Neutrophil (primary cell): ENCODE measurements at regions not wholly inside any gene's neighbourhood (a gene's known extent, or its start where the extent isn't known, plus 50 kb on each side); places are given as distances from the start of the nearest gene placed in this dataset.

ENCODE experiments used
- H3K27ac ChIP-seq: fragments of 200-600 bp; sonication (generic); 2 replicates; pipeline ENCODE4 v1.5.1; 2016; ENCODE audit warnings: mild to moderate bottlenecking, moderate library complexity
- H3K27me3 ChIP-seq: fragments of 200-600 bp; sonication (generic); 2 replicates; pipeline ENCODE4 v1.6.0; 2016; ENCODE audit warnings: mild to moderate bottlenecking
- H3K36me3 ChIP-seq: fragments of 200-600 bp; sonication (generic); 2 replicates; pipeline ENCODE4 v1.5.1; 2017
- H3K4me1 ChIP-seq, 2 experiments: fragments of 200-600 bp in 1 of 2; sonication (generic) in 1 of 2; 1 replicate in 1 of 2; 2 replicates in 1 of 2; pipeline versions ENCODE4 v1.5.1 to v1.6.1; 2013 to 2016; ENCODE audit warnings: low read depth in 1 of 2, low read length in 1 of 2, mild to moderate bottlenecking in 1 of 2, moderate library complexity in 1 of 2; ENCODE audit not compliant: control insufficient read depth in 1 of 2, insufficient read depth in 1 of 2
- H3K4me3 ChIP-seq, 2 experiments: fragments of 200-600 bp in 1 of 2; sonication (generic) in 1 of 2; 1 replicate in 1 of 2; 2 replicates in 1 of 2; pipeline ENCODE4 v1.5.1; 2013 to 2016; ENCODE audit warnings: low read depth in 1 of 2, low read length in 1 of 2, mild to moderate bottlenecking in 1 of 2, moderate library complexity in 1 of 2
- H3K9me3 ChIP-seq: fragments of 200-600 bp; sonication (generic); 2 replicates; pipeline ENCODE4 v1.5.1; 2016
- TF ChIP-seq, protein P1 (sequence below): fragments of 200-600 bp; sonication (generic); IDR thresholded peaks from 2 replicates; pipeline ENCODE4 v1.5.1; 2016; ENCODE audit warnings: antibody characterized with exemption

DNA sequence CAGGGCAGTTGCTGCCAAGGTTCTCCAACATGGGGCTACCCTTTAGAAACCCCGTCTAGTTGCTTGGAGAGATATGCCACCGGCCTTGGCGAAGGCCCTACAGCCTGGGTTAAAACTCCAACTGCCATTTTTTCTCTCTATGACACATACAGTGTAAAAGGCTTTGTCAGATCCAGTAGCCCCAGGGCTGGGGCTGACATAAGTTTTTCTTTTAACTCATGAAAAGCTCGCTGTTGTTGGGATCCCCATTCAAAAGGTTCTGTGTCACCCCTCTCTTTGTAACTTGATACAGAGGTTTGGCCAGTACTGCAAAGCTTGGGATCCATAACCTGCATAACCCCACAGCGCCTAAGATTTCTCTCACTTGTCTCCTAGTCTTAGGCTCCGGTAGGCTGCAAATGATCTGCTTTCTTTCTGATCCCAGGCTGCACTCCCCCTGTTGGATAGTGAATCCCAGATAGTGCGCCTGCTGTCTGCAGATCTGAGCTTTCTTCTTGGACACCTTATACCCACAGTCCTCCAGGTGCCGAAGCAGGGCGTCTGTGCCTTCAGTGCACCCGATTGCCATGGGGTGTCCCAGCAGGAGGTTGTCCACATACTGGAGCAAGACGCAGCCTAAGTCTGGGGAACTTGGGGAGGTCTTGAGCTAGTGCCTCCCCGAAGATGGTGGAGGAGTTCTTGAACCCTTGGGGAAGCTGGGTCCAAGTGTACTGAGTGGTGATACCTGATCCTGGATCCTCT lies 406.2 kb downstream of the TGFB2 start:
- Histone ChIP-seq H3K4me1 (no peaks in the 10 kb centered on the region), H3K9me3 (no peaks in the 10 kb centered on the region), H3K27ac (no peak overlapping the region), H3K4me3 (no peak overlapping the region), H3K27me3 (no peaks in the 10 kb centered on the region), H3K36me3 (no peaks in the 10 kb centered on the region)
- TF ChIP-seq, protein P1, sequence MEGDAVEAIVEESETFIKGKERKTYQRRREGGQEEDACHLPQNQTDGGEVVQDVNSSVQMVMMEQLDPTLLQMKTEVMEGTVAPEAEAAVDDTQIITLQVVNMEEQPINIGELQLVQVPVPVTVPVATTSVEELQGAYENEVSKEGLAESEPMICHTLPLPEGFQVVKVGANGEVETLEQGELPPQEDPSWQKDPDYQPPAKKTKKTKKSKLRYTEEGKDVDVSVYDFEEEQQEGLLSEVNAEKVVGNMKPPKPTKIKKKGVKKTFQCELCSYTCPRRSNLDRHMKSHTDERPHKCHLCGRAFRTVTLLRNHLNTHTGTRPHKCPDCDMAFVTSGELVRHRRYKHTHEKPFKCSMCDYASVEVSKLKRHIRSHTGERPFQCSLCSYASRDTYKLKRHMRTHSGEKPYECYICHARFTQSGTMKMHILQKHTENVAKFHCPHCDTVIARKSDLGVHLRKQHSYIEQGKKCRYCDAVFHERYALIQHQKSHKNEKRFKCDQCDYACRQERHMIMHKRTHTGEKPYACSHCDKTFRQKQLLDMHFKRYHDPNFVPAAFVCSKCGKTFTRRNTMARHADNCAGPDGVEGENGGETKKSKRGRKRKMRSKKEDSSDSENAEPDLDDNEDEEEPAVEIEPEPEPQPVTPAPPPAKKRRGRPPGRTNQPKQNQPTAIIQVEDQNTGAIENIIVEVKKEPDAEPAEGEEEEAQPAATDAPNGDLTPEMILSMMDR: no peak

DNA sequence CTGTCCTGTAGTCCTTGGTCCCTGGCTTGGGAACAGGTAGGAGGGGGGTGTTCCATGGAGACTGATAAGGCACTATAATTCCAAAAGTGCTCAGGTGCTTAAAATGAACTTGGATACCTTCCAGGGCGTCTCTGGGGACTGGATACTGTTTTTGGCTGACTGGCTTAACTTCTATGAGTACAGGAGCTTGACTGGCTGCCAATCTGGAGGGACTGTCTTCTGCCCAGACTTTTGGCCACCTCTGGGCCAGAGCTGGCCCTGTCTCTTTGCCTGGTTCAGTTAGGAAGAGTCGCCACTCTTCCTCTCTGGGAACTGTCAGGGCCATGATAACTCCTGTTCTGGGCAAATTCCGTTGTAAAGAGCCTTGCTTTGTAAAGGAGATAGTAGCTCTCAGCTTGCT lies 407.0 kb downstream of the TGFB2 start:
- Histone ChIP-seq H3K4me1 (no peaks in the 10 kb centered on the region), H3K4me3 (no peak overlapping the region), H3K9me3 (no peaks in the 10 kb centered on the region), H3K27me3 (no peaks in the 10 kb centered on the region), H3K27ac (no peak overlapping the region), H3K36me3 (no peaks in the 10 kb centered on the region)
- TF ChIP-seq, protein P1: no peak

DNA sequence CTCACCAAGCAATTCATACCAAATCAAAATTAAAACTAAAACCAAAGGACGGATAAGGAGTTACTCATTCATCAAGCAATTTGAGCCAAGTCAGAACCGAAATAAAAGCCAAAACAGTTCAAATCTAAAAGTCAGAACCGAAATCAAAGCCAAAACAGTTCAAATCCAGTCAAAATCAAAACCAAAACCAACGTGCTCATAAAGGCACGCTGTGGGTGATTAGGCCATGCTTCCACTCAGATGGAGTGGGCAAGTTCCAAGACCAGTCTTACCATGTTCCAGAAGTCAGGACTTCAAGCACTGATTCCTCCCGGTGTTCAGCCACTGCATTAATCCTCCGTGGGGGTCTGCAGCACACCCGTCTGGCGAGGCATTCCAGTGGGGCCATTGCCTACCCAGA lies 409.3 kb downstream of the TGFB2 start:
- Histone ChIP-seq H3K4me1 (no peaks in the 10 kb centered on the region), H3K27ac (no peak overlapping the region), H3K27me3 (no peaks in the 10 kb centered on the region), H3K9me3 (no peaks in the 10 kb centered on the region), H3K4me3 (no peak overlapping the region), H3K36me3 (no peaks in the 10 kb centered on the region)
- TF ChIP-seq, protein P1: no peak

DNA sequence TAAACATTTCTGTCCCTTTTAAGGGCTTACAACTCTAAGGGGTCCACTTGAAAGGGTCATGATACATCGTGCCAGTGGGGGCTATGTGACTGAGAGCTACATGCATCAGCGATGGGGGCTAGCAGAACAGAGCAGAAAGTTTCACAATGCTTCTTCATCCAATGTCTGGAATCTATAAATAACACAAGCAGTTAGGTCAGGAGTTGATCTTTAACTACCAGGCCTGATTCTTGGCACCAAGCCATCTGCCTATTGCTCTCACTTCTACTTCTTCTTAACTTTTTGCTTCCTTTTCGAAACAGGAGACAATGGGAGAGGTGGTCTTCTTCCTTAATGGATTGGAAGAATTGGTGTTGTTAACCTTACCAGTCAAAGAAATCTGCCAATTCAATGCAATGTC lies 410.0 kb downstream of the TGFB2 start:
- Histone ChIP-seq H3K27me3 (no peaks in the 10 kb centered on the region), H3K4me3 (no peak overlapping the region), H3K27ac (no peak overlapping the region), H3K4me1 (no peaks in the 10 kb centered on the region), H3K9me3 (no peaks in the 10 kb centered on the region), H3K36me3 (no peaks in the 10 kb centered on the region)
- TF ChIP-seq, protein P1: no peak

DNA sequence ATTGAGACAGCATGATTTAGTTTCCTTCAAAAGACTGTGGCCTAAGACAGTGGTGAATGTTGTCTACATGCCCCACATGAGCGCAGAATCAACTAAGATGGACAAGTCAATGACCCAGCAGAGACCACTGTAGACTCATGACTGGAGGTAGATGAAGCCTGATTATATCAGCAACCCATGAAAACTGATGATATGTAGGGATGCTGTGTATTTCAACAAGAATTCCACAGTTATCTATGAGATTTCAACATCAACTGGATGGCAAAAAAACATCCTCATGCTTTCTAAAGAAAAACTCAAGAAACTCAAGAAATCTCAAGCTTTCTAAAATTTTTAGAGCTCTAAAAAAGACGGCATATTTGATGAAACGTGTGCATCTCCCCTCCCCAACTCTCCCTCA lies 413.9 kb upstream of the LYPLAL1 start:
- no peaks in the 10 kb centered on the region for H3K27me3 ChIP-seq
- no peaks in the 10 kb centered on the region for H3K36me3 ChIP-seq
- no peaks in the 10 kb centered on the region for H3K9me3 ChIP-seq
- no peaks in the 10 kb centered on the region for H3K4me1 ChIP-seq
- no peak overlapping the region for H3K4me3 ChIP-seq
- no peak overlapping the region for H3K27ac ChIP-seq
- TF ChIP-seq, protein P1: no peak
